ENCODE measurements at regions not wholly inside any gene's neighbourhood (a gene's known extent, or its start where the extent isn't known, plus 50 kb on each side); places are given as distances from the start of the nearest gene placed in this dataset.
"Not testable (repeated sequence)": the region's sequence is repeated elsewhere in the genome, so short reads cannot be mapped to it uniquely, and the experiment has no call there.

- H3K36me3 Mint-ChIP-seq (ENCODE audit: low read depth), result peaks cover 21% of the 10 kb centered on the region
- H3K4me3 Mint-ChIP-seq, result no peak overlapping the region
- peaks cover 49% of the 10 kb centered on the region for H3K4me1 Mint-ChIP-seq (ENCODE audit: low read depth)
- H3K27ac Mint-ChIP-seq, result peak overlapping the region; percentile 8
- H3K27me3 Mint-ChIP-seq (ENCODE audit: low read depth), result no peaks in the 10 kb centered on the region
- peaks cover 36% of the 10 kb centered on the region for H3K9me3 Mint-ChIP-seq
These were observed 390.6 kb downstream of the PTPRC start for GRCh38 chr1:199029401-199029800.

GRCh38 chr1:199029855-199030254, 391.0 kb downstream of the PTPRC start:
- H3K27me3 Mint-ChIP-seq (ENCODE audit: low read depth), result no peaks in the 10 kb centered on the region
- H3K4me1 Mint-ChIP-seq (ENCODE audit: low read depth), result peaks cover 52% of the 10 kb centered on the region
- peaks cover 38% of the 10 kb centered on the region for H3K9me3 Mint-ChIP-seq
- H3K4me3 Mint-ChIP-seq, result no peak overlapping the region
- H3K27ac Mint-ChIP-seq, result peak overlapping the region; percentile 8
- H3K36me3 Mint-ChIP-seq (ENCODE audit: low read depth), result peaks cover 23% of the 10 kb centered on the region

- peaks cover 28% of the 10 kb centered on the region for H3K36me3 Mint-ChIP-seq (ENCODE audit: low read depth)
- not testable (repeated sequence) for H3K27me3 Mint-ChIP-seq (ENCODE audit: low read depth); H3K4me3 Mint-ChIP-seq
- H3K27ac Mint-ChIP-seq, result peak overlapping the region; percentile 12
- H3K4me1 Mint-ChIP-seq (ENCODE audit: low read depth), result peaks cover 57% of the 10 kb centered on the region
- H3K9me3 Mint-ChIP-seq, result peaks cover 45% of the 10 kb centered on the region
These were observed 391.7 kb downstream of the PTPRC start for GRCh38 chr1:199030541-199030940.

GRCh38 chr1:199031170-199031569, 392.3 kb downstream of the PTPRC start:
- peaks cover 28% of the 10 kb centered on the region for H3K36me3 Mint-ChIP-seq (ENCODE audit: low read depth)
- H3K4me1 Mint-ChIP-seq (ENCODE audit: low read depth), result peaks cover 55% of the 10 kb centered on the region
- not testable (repeated sequence) for H3K27me3 Mint-ChIP-seq (ENCODE audit: low read depth); H3K4me3 Mint-ChIP-seq; H3K27ac Mint-ChIP-seq
- peaks cover 39% of the 10 kb centered on the region for H3K9me3 Mint-ChIP-seq

GRCh38 chr1:199032479-199032878, 393.6 kb downstream of the PTPRC start:
- peaks cover 55% of the 10 kb centered on the region for H3K4me1 Mint-ChIP-seq (ENCODE audit: low read depth)
- not testable (repeated sequence) for H3K27me3 Mint-ChIP-seq (ENCODE audit: low read depth); H3K27ac Mint-ChIP-seq; H3K4me3 Mint-ChIP-seq
- peaks cover 42% of the 10 kb centered on the region for H3K9me3 Mint-ChIP-seq
- H3K36me3 Mint-ChIP-seq (ENCODE audit: low read depth), result peaks cover 25% of the 10 kb centered on the region

- Mint-ChIP-seq H3K36me3 (ENCODE audit: low read depth) (peaks cover 22% of the 10 kb centered on the region), H3K4me1 (ENCODE audit: low read depth) (peaks cover 48% of the 10 kb centered on the region), H3K9me3 (peaks cover 36% of the 10 kb centered on the region), H3K27ac (no peak overlapping the region), H3K4me3 (no peak overlapping the region), H3K27me3 (ENCODE audit: low read depth) (no peaks in the 10 kb centered on the region)
These were observed 394.8 kb downstream of the PTPRC start for GRCh38 chr1:199033661-199034060.

GRCh38 chr1:199038156-199038555, 399.3 kb downstream of the PTPRC start:
- H3K4me1 Mint-ChIP-seq (ENCODE audit: low read depth), result peaks cover 46% of the 10 kb centered on the region
- H3K27me3 Mint-ChIP-seq (ENCODE audit: low read depth), result no peaks in the 10 kb centered on the region
- H3K36me3 Mint-ChIP-seq (ENCODE audit: low read depth), result peaks cover 24% of the 10 kb centered on the region
- H3K9me3 Mint-ChIP-seq, result peaks cover 22% of the 10 kb centered on the region
- no peak overlapping the region for H3K27ac Mint-ChIP-seq
- no peak overlapping the region for H3K4me3 Mint-ChIP-seq

GRCh38 chr1:199040076-199040905, 401.5 kb downstream of the PTPRC start:
- no peaks in the 10 kb centered on the region for H3K27me3 Mint-ChIP-seq (ENCODE audit: low read depth)
- H3K36me3 Mint-ChIP-seq (ENCODE audit: low read depth), result peaks cover 33% of the 10 kb centered on the region
- H3K4me3 Mint-ChIP-seq, result peak overlapping the region; percentile 33
- H3K4me1 Mint-ChIP-seq (ENCODE audit: low read depth), result peaks cover 44% of the 10 kb centered on the region
- peaks cover 26% of the 10 kb centered on the region for H3K9me3 Mint-ChIP-seq
- H3K27ac Mint-ChIP-seq, result peak overlapping the region; percentile 90

- Mint-ChIP-seq H3K4me3 (peak overlapping the region; percentile 66), H3K9me3 (peaks cover 23% of the 10 kb centered on the region), H3K36me3 (ENCODE audit: low read depth) (peaks cover 33% of the 10 kb centered on the region), H3K27ac (peak overlapping the region; percentile 79), H3K27me3 (ENCODE audit: low read depth) (no peaks in the 10 kb centered on the region), H3K4me1 (ENCODE audit: low read depth) (peaks cover 44% of the 10 kb centered on the region)
These were observed 402.5 kb downstream of the PTPRC start for GRCh38 chr1:199041173-199041914.

- no peak overlapping the region for H3K4me3 Mint-ChIP-seq
- peaks cover 26% of the 10 kb centered on the region for H3K9me3 Mint-ChIP-seq
- H3K27me3 Mint-ChIP-seq (ENCODE audit: low read depth), result no peaks in the 10 kb centered on the region
- peak overlapping the region; percentile 21 for H3K27ac Mint-ChIP-seq
- H3K36me3 Mint-ChIP-seq (ENCODE audit: low read depth), result peaks cover 39% of the 10 kb centered on the region
- peaks cover 51% of the 10 kb centered on the region for H3K4me1 Mint-ChIP-seq (ENCODE audit: low read depth)
These were observed 403.4 kb downstream of the PTPRC start for GRCh38 chr1:199042193-199042592.

GRCh38 chr1:199044191-199044590, 405.4 kb downstream of the PTPRC start:
- Mint-ChIP-seq H3K9me3 (peaks cover 45% of the 10 kb centered on the region), H3K27me3 (ENCODE audit: low read depth) (no peaks in the 10 kb centered on the region), H3K4me1 (ENCODE audit: low read depth) (peaks cover 50% of the 10 kb centered on the region)

GRCh38 chr1:199046618-199047017, 407.8 kb downstream of the PTPRC start:
- H3K27ac Mint-ChIP-seq, result no peak overlapping the region
- H3K4me3 Mint-ChIP-seq, result no peak overlapping the region

More at GRCh38 chr1:199044191-199044590, 405.4 kb downstream of the PTPRC start:
- H3K27ac Mint-ChIP-seq, result no peak overlapping the region
- H3K4me3 Mint-ChIP-seq, result no peak overlapping the region
- peaks cover 51% of the 10 kb centered on the region for H3K36me3 Mint-ChIP-seq (ENCODE audit: low read depth)

GRCh38 chr1:199054694-199055093, 415.9 kb downstream of the PTPRC start:
- Mint-ChIP-seq H3K27me3 (ENCODE audit: low read depth) (no peaks in the 10 kb centered on the region), H3K9me3 (peaks cover 25% of the 10 kb centered on the region), H3K27ac (no peak overlapping the region), H3K4me1 (ENCODE audit: low read depth) (peaks cover 7% of the 10 kb centered on the region), H3K4me3 (no peak overlapping the region), H3K36me3 (ENCODE audit: low read depth) (peaks cover 15% of the 10 kb centered on the region)

More at GRCh38 chr1:199046618-199047017, 407.8 kb downstream of the PTPRC start:
- H3K27me3 Mint-ChIP-seq (ENCODE audit: low read depth), result no peaks in the 10 kb centered on the region
- peaks cover 64% of the 10 kb centered on the region for H3K9me3 Mint-ChIP-seq
- peaks cover 31% of the 10 kb centered on the region for H3K4me1 Mint-ChIP-seq (ENCODE audit: low read depth)
- peaks cover 57% of the 10 kb centered on the region for H3K36me3 Mint-ChIP-seq (ENCODE audit: low read depth)

GRCh38 chr1:199057322-199057721, 418.5 kb downstream of the PTPRC start:
- no peak overlapping the region for H3K27ac Mint-ChIP-seq
- H3K9me3 Mint-ChIP-seq, result peaks cover 20% of the 10 kb centered on the region
- H3K36me3 Mint-ChIP-seq (ENCODE audit: low read depth), result peaks cover 13% of the 10 kb centered on the region
- H3K4me3 Mint-ChIP-seq, result no peak overlapping the region
- peaks cover 7% of the 10 kb centered on the region for H3K4me1 Mint-ChIP-seq (ENCODE audit: low read depth)
- H3K27me3 Mint-ChIP-seq (ENCODE audit: low read depth), result no peaks in the 10 kb centered on the region

- Mint-ChIP-seq H3K36me3 (ENCODE audit: low read depth) (peaks cover 17% of the 10 kb centered on the region), H3K4me1 (ENCODE audit: low read depth) (peaks cover 10% of the 10 kb centered on the region), H3K9me3 (peaks cover 27% of the 10 kb centered on the region), H3K27ac (no peak overlapping the region), H3K27me3 (ENCODE audit: low read depth) (no peaks in the 10 kb centered on the region), H3K4me3 (no peak overlapping the region)
These were observed 419.4 kb downstream of the PTPRC start for GRCh38 chr1:199058281-199058680.
